HuH-7.5 (cell line): ENCODE measurements at regions not wholly inside any gene's neighbourhood (a gene's known extent, or its start where the extent isn't known, plus 50 kb on each side); places are given as distances from the start of the nearest gene placed in this dataset.
"Not testable (repeated sequence)": the region's sequence is repeated elsewhere in the genome, so short reads cannot be mapped to it uniquely, and the experiment has no call there.

Source experiments
- DNase-seq: peaks from one replicate; pipeline ENCODE4 v3.0.0; 2011; ENCODE audit warnings: low spot score

GRCh38 chr13:90690458-90691080, 656.9 kb upstream of the MIR17HG start:
- DNase-seq: no peak

DNA sequence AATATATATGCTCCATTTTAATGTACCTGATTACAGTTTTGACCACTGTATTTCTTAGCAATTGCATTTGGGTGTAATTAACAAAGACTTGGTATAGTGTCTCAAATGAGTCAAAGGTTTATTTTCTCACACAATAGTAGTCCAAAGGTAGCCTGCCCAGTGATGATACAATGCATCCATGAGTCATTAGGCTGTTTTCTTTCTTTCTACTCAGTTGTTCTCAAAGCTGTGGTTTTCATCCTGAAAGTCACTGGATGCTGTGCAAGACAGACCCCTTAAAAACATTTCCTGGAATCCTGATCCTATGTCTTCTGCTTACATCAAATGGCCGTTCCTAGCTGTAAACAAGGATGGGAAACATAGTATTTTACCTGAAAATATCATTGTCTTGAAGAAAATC, 651.2 kb upstream of the MIR17HG start:
- no peak for DNase-seq

DNA sequence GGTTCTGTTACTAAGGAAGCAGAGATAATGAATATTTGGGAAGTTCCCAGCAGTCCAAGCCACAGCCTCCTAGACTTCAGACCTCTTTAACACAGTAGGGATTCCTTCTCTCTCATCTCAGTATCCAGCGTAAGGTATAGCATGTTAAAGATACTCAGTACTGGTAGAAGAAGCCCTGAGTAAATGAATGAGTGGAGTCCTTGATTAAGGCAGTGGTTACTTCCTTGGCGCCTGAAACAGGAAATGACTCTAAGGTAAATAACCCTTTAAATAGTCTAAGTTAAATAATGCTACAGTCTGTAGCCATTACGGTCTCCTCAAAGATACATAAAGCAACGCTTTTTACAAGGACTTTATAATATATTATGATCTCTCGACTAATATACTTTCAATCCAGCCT, 650.8 kb upstream of the MIR17HG start:
- no peak for DNase-seq

GRCh38 chr13:90700340-90700739, 647.1 kb upstream of the MIR17HG start:
- DNase-seq: no peak

DNA sequence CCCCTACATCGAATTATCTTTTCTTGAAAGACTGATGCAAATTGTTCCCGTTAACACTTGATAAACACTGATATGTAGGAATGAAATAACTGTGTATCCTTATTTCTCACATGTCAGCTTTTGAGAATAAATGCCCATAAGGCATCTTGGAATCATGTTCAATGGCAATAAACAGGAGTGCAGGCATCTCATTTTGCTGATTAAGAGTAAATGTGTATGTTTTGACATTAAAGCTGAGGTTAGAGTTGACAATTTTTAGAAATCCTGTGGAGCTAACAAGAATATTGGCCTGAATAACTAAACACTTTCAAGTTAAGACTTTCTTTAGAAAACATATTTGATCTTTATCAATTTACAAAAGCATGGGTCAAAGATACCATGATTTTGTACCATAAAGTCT, 646.2 kb upstream of the MIR17HG start:
- no peak for DNase-seq

DNA sequence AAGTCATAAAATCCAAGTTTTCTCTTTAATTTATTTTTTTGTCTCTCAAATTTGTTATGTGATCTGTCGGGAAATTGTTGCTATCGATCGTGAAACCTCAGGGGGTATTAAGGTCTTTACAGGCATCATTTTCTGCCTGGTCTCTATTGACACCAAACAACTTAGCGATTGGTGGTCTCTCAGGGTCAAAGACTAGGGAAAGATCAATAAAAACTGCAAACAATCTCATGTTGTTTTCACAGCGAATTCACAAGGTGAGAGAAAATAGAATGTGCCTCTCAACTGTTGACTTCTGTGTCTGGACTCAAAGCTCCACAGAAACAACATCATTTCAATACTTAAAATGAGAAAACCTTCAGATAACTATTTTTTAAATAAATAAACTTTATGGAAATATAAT, 645.4 kb upstream of the MIR17HG start:
- DNase-seq: no peak

DNA sequence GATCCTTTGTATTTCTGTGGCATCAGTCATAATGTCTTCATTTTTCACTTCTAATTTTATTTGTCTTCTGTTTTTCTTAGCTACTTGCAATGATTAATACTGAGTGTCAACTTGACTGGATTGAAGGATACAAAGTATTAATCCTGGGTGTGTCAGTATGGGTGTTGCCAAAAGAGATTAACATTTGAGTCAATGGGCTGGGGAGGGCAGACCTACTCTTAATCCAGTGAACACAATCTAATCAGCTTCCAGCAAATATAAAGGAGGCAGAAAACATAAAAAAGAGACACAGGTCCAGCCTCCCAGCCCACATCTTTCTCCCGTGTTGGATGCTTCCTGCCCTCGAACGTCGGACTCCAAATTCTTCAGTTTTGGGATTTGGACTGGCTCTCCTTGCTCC, 640.9 kb upstream of the MIR17HG start:
- DNase-seq: no peak

- DNase-seq: no peak
These were observed 639.4 kb upstream of the MIR17HG start for GRCh38 chr13:90708128-90708527.

DNA sequence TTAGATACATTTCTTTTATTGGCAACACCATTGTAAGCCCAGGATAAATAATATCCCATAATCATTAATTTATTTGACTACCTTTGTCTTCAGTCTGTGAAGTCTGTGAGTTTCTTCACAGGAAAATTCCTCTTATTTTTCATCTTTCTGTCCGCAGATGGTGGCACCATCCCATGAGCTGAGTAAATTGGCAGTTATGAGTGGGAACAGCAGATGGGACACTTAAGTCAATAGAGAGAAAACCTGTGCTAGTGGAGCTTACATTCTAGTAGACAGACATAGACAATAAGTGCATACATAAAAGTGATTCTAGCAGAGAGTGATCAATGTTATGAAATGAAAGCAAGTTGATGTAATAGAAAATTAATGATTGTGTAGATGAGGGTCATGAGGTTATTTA, 638.2 kb upstream of the MIR17HG start:
- DNase-seq: no peak

DNA sequence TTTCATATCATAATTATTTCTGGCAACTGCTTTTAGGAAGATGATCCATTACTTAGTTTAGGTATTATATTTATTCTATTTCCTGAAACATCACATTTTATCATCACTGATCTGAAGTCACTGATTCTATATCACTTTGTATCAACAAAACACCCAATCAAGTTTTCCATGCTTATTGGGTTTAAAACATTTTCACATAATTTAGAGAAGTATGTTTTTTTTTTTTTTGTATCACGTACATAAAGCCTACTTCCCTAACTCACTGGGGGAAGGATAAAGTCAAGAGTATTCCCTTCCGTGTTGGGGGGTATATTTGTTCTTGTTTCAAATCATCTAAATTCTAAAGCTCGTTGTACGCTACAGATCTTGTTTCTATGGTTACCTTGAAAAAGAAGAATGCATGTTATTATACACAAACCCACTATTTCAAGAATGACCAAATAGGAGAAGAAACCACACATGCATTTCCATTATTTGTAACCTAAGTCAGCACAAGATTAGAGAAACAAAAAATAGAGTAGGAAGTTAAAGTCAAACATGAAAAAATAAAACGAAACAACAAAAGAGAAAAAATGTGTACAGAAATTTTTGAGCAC, 637.2 kb upstream of the MIR17HG start:
- DNase-seq: no peak

DNA sequence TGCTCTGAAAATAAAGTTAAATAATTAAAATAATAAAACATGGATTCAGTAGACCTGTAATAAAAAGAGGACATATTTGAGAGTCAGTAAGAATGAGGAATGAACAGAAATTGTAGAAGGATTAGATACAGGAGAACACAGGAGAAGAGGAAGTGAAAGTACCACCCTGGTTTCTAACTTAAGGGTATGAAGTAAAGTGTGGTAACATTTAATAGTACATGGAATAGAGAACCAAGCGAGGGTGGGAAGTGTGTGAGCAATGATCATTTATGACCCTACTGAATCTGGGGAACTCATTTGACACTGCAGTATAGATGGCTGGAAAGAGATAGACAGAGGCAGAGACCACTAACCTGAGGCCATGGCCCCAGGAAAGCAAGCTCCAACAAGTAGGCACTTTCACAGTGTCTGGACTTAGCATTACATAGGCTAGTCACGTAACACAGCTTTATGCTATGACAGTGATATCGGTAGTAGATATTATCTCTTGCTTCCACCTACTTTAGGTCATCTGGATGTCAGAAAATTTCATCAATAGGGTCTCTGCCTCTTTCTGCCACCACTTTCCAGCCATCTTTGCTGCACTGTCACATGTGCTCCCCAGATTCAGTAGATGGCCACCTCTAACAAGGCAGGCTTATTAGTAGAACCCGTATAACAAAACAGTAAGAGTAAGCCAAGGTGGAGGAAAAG, 633.9 kb upstream of the MIR17HG start:
- DNase-seq: no peak

DNA sequence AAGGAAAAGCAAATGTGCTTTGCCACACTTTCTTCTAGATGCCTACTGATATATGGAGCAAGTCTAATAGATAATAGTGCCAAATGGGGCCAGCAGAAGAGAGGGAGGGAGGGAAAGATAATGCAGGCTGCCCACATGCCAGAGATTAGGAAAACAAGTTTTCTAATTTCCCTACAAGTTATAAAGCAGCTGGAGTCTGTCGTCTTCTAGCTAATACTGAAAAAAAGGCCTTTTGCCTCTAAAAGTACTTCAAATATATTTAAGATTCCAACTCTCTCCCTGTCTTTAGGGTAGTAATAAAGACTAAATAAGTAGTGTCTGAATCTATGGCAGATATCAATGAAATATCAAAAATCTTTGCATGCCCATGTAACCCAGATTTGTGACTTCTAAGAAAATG, 632.0 kb upstream of the MIR17HG start:
- no peak for DNase-seq

DNA sequence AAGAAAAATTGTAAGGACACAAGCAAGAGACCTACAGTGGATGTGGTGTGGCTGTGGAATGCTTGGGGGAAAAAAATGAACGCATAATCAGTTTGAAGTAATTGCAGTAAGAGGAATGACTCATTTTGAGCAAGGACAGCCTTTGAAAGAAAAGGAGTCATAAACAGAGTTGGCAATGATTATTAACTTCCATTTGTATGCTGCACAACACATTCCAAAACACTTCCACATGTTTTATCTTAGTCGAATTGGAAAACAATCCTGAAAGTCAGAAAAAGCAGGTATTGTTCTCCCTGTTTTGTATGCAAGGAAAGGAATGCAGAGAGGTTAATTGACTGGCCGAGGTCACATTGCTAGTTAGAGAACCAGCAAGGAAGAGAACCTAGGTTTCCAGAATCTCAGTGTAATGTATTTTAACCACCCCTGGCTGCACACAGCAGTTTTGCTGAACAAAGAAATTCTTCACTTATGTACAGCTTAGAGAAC, 630.0 kb upstream of the MIR17HG start:
- DNase-seq: no peak

- no peak for DNase-seq
These were observed 628.0 kb upstream of the MIR17HG start for GRCh38 chr13:90719461-90719860.

- no peak for DNase-seq
These were observed 625.5 kb upstream of the MIR17HG start for GRCh38 chr13:90721937-90722336.

GRCh38 chr13:90723381-90723780, 624.1 kb upstream of the MIR17HG start:
- DNase-seq: no peak

- DNase-seq: no peak
These were observed 621.1 kb upstream of the MIR17HG start for GRCh38 chr13:90726375-90726774.

GRCh38 chr13:90732049-90732448, 615.4 kb upstream of the MIR17HG start:
- no peak for DNase-seq

DNA sequence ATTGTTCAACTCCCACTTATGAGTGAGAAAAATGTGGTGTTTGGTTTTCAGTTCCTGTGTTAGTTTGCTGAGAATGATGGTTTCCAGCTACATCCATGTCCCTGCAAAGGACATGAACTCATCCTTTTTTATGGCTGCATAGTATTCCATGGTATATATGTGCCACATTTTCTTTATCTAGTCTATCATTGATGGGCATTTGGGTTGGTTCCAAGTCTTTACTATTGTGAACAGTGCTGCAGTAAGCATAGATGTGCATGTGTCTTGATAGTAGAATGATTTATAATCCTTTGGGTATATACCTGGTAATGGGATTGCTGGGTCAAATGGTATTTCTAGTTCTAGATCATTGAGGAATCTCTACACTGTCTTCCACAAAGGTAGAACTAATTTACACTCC, 613.0 kb upstream of the MIR17HG start:
- not testable (repeated sequence) for DNase-seq

GRCh38 chr13:90738881-90739280, 608.6 kb upstream of the MIR17HG start:
- no peak for DNase-seq

GRCh38 chr13:90740099-90740498, 607.4 kb upstream of the MIR17HG start:
- DNase-seq: no peak

DNA sequence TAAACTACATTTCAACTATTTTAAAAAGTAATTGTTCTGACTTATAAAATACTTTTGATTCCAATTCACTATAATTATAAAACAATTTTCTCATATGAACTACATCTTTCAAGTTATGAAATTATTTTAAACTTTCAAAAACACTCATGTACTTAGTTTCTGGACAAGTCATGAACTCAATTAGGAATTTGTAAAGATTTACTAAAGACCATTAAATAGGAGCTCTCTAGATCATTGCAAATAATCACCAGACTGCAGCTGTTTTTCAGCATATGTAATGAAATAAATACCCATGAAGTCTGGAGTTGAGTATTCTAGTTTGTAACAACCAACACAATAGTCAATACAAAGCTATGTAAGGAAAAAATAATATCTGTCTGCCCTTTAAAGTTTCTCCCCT, 605.1 kb upstream of the MIR17HG start:
- DNase-seq: no peak

DNA sequence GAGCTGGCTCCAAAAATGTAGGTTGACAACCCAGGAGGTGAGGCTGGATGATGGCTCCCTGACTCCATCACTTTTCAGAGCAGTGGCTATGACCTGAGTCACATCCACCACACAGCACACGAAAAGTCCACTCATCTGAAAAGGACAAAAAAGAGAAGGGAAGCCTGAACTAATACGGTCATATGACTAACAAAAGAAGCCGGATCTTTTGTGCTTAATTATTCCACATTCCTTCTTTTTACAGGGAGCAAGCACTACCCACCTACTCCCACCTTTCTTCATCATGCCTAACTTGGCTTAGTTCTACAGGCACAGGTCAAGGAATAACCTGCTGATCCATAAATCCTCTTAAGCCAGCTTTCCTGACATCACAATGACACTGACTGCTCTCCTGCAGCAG, 601.3 kb upstream of the MIR17HG start:
- no peak for DNase-seq

DNA sequence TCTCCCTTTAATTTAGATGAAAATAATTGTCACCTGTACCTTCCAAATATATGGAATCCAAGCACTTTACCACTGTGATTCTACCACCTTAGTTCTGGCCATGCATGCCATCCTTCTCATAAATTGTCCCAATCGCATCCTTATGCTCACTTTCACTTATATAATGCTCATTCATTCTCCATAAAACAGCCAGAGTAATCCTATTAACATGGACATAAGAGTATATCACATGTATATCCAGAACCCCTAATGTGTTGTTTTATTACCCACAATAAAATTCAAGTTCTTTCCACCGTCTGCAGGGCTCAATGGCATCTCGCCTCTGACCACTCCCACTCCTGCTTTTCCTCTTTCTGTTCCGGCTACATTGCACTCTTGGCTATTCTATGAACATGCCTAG, 597.5 kb upstream of the MIR17HG start:
- no peak for DNase-seq
